ENCODE measurements at regions not wholly inside any gene's neighbourhood (a gene's known extent, or its start where the extent isn't known, plus 50 kb on each side); places are given as distances from the start of the nearest gene placed in this dataset.

DNA sequence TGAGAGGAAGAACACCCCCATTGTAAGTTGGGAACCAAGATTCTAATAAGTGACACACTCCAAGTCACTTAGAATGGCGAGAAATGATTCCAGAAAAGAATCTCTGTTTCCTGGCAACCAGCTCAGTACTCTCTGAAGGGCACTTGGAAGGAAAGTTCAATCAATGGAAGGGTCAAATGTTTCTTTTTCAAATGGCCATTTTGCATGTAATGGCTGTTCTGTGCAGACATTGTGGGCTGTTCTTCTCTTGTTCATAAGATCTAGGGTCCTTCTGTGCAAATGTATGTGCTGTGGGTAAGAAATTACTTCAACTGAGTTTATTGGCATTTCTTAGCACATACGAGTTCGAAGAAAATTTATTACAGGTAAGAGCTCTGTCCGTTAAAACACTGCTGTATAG, 145.3 kb downstream of the EVX1 start:
- no peaks in the 10 kb centered on the region for H3K27me3 ChIP-seq
- no peak overlapping the region for H2AFZ ChIP-seq
- no peaks in the 10 kb centered on the region for H3K4me1 ChIP-seq (ENCODE audit: insufficient read depth)
- H3K79me2 ChIP-seq, result no peaks in the 10 kb centered on the region
- no peaks in the 10 kb centered on the region for H3K9me2 ChIP-seq (replicated peaks; ENCODE audit: insufficient read depth)
- H3K4me2 ChIP-seq, result no peak overlapping the region
- H3K4me3 ChIP-seq, result no peak overlapping the region
- no peaks in the 10 kb centered on the region for H3K9me3 ChIP-seq (ENCODE audit: low read depth)
- WGBS (ENCODE audit: low lambda C conversion rate, missing lambda C conversion rate), result 87% methylated on average over 4 of the region's 4 CpGs
- TF ChIP-seq EZH2phosphoT487 (IDR thresholded peaks at IDR 0.05; ENCODE audit: low read depth, severe bottlenecking, unreplicated experiment) (no peak), EZH2 (IDR thresholded peaks at IDR 0.05; ENCODE audit: borderline replicate concordance) (no peak)
- TF ChIP-seq, protein P1, sequence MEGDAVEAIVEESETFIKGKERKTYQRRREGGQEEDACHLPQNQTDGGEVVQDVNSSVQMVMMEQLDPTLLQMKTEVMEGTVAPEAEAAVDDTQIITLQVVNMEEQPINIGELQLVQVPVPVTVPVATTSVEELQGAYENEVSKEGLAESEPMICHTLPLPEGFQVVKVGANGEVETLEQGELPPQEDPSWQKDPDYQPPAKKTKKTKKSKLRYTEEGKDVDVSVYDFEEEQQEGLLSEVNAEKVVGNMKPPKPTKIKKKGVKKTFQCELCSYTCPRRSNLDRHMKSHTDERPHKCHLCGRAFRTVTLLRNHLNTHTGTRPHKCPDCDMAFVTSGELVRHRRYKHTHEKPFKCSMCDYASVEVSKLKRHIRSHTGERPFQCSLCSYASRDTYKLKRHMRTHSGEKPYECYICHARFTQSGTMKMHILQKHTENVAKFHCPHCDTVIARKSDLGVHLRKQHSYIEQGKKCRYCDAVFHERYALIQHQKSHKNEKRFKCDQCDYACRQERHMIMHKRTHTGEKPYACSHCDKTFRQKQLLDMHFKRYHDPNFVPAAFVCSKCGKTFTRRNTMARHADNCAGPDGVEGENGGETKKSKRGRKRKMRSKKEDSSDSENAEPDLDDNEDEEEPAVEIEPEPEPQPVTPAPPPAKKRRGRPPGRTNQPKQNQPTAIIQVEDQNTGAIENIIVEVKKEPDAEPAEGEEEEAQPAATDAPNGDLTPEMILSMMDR (IDR thresholded peaks at IDR 0.05; ENCODE audit: poor library complexity), result no peak
- H3K27ac ChIP-seq, result no peak overlapping the region
- no peaks in the 10 kb centered on the region for H3K36me3 ChIP-seq (replicated peaks; ENCODE audit: insufficient read depth, low read depth)
- no peaks in the 10 kb centered on the region for H4K20me1 ChIP-seq (ENCODE audit: insufficient read depth, poor library complexity, severe bottlenecking)
- DNase-seq (ENCODE audit: low spot score), result no peak

DNA sequence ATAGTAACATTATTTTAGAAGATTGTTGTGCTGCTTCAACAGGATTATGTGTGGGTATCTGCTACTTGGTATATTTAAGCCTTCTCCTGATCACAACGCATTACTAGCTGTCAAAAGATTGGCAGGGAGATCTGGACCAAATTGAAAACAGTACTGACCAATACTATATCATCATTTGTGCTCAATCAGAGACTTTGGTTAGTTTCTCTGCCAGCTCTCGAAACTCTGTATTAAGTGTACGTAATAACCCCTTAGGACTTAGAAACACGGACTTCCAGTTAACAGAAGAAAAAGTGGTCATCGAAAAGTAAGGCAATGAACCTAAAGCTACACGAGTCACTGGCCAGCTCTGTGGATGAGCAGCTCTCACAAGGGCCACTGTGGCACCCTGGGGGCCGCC, 146.0 kb downstream of the EVX1 start:
- H4K20me1 ChIP-seq (ENCODE audit: insufficient read depth, poor library complexity, severe bottlenecking), result no peaks in the 10 kb centered on the region
- no peaks in the 10 kb centered on the region for H3K27me3 ChIP-seq
- 91% methylated on average over 7 of the region's 7 CpGs for WGBS (ENCODE audit: low lambda C conversion rate, missing lambda C conversion rate)
- H3K36me3 ChIP-seq (replicated peaks; ENCODE audit: insufficient read depth, low read depth), result no peaks in the 10 kb centered on the region
- H3K4me2 ChIP-seq, result no peak overlapping the region
- H3K4me1 ChIP-seq (ENCODE audit: insufficient read depth), result no peaks in the 10 kb centered on the region
- H3K27ac ChIP-seq, result no peak overlapping the region
- H3K9me2 ChIP-seq (replicated peaks; ENCODE audit: insufficient read depth), result no peaks in the 10 kb centered on the region
- H2AFZ ChIP-seq, result no peak overlapping the region
- no peak for DNase-seq (ENCODE audit: low spot score)
- H3K79me2 ChIP-seq, result no peaks in the 10 kb centered on the region
- no peaks in the 10 kb centered on the region for H3K9me3 ChIP-seq (ENCODE audit: low read depth)
- no peak for TF ChIP-seq EZH2 (IDR thresholded peaks at IDR 0.05; ENCODE audit: borderline replicate concordance)
- TF ChIP-seq, protein P1 (IDR thresholded peaks at IDR 0.05; ENCODE audit: poor library complexity), result no peak
- no peak for TF ChIP-seq EZH2phosphoT487 (IDR thresholded peaks at IDR 0.05; ENCODE audit: low read depth, severe bottlenecking, unreplicated experiment)
- H3K4me3 ChIP-seq, result no peak overlapping the region

DNA sequence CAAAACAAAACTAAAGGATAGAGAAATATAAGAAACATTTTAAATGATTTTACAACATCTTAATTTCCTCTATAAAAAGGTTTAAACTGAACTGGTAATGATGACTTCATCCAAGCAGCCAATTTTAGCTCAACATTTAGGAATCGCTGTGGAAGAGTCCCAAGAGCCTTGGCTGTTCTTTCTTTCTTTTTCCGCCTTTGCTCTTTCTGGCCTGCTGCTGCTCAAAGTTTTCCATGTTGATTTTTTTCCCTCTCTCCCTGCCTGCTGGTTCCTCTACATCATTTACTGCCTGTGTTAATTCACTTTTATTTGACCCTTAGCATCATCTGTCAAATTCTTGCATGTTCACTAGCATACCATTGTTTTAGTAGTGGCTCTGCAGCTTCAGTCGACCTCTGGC, 146.9 kb downstream of the EVX1 start:
- H3K79me2 ChIP-seq, result no peaks in the 10 kb centered on the region
- TF ChIP-seq EZH2phosphoT487 (IDR thresholded peaks at IDR 0.05; ENCODE audit: low read depth, severe bottlenecking, unreplicated experiment), result no peak
- no peak for TF ChIP-seq EZH2 (IDR thresholded peaks at IDR 0.05; ENCODE audit: borderline replicate concordance)
- TF ChIP-seq, protein P1 (IDR thresholded peaks at IDR 0.05; ENCODE audit: poor library complexity), result no peak
- no peaks in the 10 kb centered on the region for H3K27me3 ChIP-seq
- no peaks in the 10 kb centered on the region for H3K4me1 ChIP-seq (ENCODE audit: insufficient read depth)
- no peak overlapping the region for H3K4me3 ChIP-seq
- H2AFZ ChIP-seq, result no peak overlapping the region
- H3K27ac ChIP-seq, result no peak overlapping the region
- no peaks in the 10 kb centered on the region for H3K36me3 ChIP-seq (replicated peaks; ENCODE audit: insufficient read depth, low read depth)
- no peaks in the 10 kb centered on the region for H3K9me2 ChIP-seq (replicated peaks; ENCODE audit: insufficient read depth)
- 61% methylated on average over 3 of the region's 3 CpGs for WGBS (ENCODE audit: low lambda C conversion rate, missing lambda C conversion rate)
- no peaks in the 10 kb centered on the region for H3K9me3 ChIP-seq (ENCODE audit: low read depth)
- no peak overlapping the region for H3K4me2 ChIP-seq
- DNase-seq (ENCODE audit: low spot score), result no peak
- no peaks in the 10 kb centered on the region for H4K20me1 ChIP-seq (ENCODE audit: insufficient read depth, poor library complexity, severe bottlenecking)

DNA sequence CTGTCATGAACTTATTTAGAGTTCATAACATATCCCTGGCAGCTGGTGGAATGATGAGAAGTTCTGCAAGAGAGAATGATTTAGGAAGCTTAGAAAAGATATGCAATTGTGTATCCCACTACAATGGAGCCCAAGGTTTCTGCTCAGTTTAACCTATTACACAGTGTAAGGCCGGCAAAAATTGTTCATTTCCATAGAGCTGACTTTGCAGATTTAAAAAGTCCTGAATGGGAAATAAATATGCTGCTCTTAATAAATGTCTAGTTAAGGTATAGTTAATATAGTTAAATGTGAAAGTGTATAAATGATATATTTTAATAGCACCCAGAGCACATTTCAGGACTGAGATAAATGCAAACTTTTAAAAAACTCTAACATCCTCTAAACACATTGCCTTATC, 149.9 kb downstream of the EVX1 start:
- H3K79me2 ChIP-seq, result no peaks in the 10 kb centered on the region
- DNase-seq (ENCODE audit: low spot score), result no peak
- no peaks in the 10 kb centered on the region for H4K20me1 ChIP-seq (ENCODE audit: insufficient read depth, poor library complexity, severe bottlenecking)
- H3K36me3 ChIP-seq (replicated peaks; ENCODE audit: insufficient read depth, low read depth), result no peaks in the 10 kb centered on the region
- 92% methylated on average over 1 of the region's 1 CpG for WGBS (ENCODE audit: low lambda C conversion rate, missing lambda C conversion rate)
- no peaks in the 10 kb centered on the region for H3K9me2 ChIP-seq (replicated peaks; ENCODE audit: insufficient read depth)
- no peaks in the 10 kb centered on the region for H3K27me3 ChIP-seq
- no peaks in the 10 kb centered on the region for H3K4me1 ChIP-seq (ENCODE audit: insufficient read depth)
- no peak for TF ChIP-seq EZH2 (IDR thresholded peaks at IDR 0.05; ENCODE audit: borderline replicate concordance)
- TF ChIP-seq, protein P1 (IDR thresholded peaks at IDR 0.05; ENCODE audit: poor library complexity), result no peak
- no peak for TF ChIP-seq EZH2phosphoT487 (IDR thresholded peaks at IDR 0.05; ENCODE audit: low read depth, severe bottlenecking, unreplicated experiment)
- no peak overlapping the region for H2AFZ ChIP-seq
- no peaks in the 10 kb centered on the region for H3K9me3 ChIP-seq (ENCODE audit: low read depth)
- no peak overlapping the region for H3K27ac ChIP-seq
- H3K4me2 ChIP-seq, result no peak overlapping the region
- H3K4me3 ChIP-seq, result no peak overlapping the region

All from hepatocyte (in vitro differentiated cells).